Ishikawa (cell line): ENCODE measurements at regions not wholly inside any gene's neighbourhood (a gene's known extent, or its start where the extent isn't known, plus 50 kb on each side); places are given as distances from the start of the nearest gene placed in this dataset.

Source experiments
- CEBPB ChIP-seq: IDR thresholded peaks from 2 replicates; pipeline ENCODE4 v1.6.1; 2012
- CREB1 ChIP-seq: IDR thresholded peaks from 2 replicates; pipeline ENCODE4 v1.6.1; 2012; ENCODE audit warnings: low read depth
- EGR1 ChIP-seq: IDR thresholded peaks from 2 replicates; pipeline ENCODE4 v1.6.1; 2012
- EP300 ChIP-seq: IDR thresholded peaks from 2 replicates; pipeline ENCODE4 v1.6.1; 2012; ENCODE audit warnings: borderline replicate concordance
- FOXM1 ChIP-seq: IDR thresholded peaks from 2 replicates; pipeline ENCODE4 v1.6.1; 2012; ENCODE audit warnings: low read depth, borderline replicate concordance
- NFIC ChIP-seq: IDR thresholded peaks from 2 replicates; pipeline ENCODE4 v1.6.1; 2012
- RAD21 ChIP-seq: IDR thresholded peaks from 2 replicates; pipeline ENCODE4 v1.6.1; 2012; ENCODE audit warnings: low read depth
- TAF1 ChIP-seq: IDR thresholded peaks from 2 replicates; pipeline ENCODE4 v1.6.1; 2012; ENCODE audit warnings: low read depth, mild to moderate bottlenecking
- TCF12 ChIP-seq: IDR thresholded peaks from 2 replicates; pipeline ENCODE4 v1.6.1; 2012; ENCODE audit warnings: low read depth
- YY1 ChIP-seq: IDR thresholded peaks from 2 replicates; pipeline ENCODE4 v1.6.1; 2012; ENCODE audit warnings: low read depth
- TF ChIP-seq, protein P1 (sequence below): IDR thresholded peaks from 2 replicates; pipeline ENCODE4 v1.6.1; 2012; ENCODE audit warnings: low read depth, mild to moderate bottlenecking
- TF ChIP-seq, protein P2 (sequence below): IDR thresholded peaks from 2 replicates; pipeline ENCODE4 v1.6.1; 2012

DNA sequence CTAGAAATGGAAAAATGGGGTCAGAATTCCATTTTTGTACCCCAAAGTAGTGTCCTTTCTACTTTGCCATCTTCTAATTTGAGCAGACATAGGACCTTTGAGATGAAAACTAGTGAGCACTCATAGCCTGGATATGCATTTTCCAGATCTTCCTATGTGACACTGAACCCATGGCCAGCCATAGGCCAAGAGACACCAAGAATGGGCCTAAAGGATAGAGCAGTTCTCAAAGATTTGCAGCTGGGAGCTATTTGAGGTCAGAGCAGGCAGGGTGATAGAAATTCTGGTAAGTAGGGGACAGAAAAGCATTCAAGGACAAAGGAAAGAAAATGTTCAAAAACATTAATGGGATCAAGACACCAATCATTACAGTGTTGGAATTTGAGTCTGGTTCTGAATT, 332.8 kb downstream of the MYCN start:
- TF ChIP-seq FOXM1, result no peak
- TF ChIP-seq RAD21, result no peak
- TF ChIP-seq, protein P1, sequence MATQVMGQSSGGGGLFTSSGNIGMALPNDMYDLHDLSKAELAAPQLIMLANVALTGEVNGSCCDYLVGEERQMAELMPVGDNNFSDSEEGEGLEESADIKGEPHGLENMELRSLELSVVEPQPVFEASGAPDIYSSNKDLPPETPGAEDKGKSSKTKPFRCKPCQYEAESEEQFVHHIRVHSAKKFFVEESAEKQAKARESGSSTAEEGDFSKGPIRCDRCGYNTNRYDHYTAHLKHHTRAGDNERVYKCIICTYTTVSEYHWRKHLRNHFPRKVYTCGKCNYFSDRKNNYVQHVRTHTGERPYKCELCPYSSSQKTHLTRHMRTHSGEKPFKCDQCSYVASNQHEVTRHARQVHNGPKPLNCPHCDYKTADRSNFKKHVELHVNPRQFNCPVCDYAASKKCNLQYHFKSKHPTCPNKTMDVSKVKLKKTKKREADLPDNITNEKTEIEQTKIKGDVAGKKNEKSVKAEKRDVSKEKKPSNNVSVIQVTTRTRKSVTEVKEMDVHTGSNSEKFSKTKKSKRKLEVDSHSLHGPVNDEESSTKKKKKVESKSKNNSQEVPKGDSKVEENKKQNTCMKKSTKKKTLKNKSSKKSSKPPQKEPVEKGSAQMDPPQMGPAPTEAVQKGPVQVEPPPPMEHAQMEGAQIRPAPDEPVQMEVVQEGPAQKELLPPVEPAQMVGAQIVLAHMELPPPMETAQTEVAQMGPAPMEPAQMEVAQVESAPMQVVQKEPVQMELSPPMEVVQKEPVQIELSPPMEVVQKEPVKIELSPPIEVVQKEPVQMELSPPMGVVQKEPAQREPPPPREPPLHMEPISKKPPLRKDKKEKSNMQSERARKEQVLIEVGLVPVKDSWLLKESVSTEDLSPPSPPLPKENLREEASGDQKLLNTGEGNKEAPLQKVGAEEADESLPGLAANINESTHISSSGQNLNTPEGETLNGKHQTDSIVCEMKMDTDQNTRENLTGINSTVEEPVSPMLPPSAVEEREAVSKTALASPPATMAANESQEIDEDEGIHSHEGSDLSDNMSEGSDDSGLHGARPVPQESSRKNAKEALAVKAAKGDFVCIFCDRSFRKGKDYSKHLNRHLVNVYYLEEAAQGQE, result no peak
- TF ChIP-seq YY1, result no peak
- TF ChIP-seq, protein P2, sequence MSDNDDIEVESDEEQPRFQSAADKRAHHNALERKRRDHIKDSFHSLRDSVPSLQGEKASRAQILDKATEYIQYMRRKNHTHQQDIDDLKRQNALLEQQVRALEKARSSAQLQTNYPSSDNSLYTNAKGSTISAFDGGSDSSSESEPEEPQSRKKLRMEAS, result no peak
- no peak for TF ChIP-seq EP300
- no peak for TF ChIP-seq EGR1
- no peak for TF ChIP-seq CEBPB
- TF ChIP-seq TAF1, result no peak
- no peak for TF ChIP-seq TCF12
- TF ChIP-seq CREB1, result no peak
- no peak for TF ChIP-seq NFIC
